ENCODE measurements at regions not wholly inside any gene's neighbourhood (a gene's known extent, or its start where the extent isn't known, plus 50 kb on each side); places are given as distances from the start of the nearest gene placed in this dataset.

DNA sequence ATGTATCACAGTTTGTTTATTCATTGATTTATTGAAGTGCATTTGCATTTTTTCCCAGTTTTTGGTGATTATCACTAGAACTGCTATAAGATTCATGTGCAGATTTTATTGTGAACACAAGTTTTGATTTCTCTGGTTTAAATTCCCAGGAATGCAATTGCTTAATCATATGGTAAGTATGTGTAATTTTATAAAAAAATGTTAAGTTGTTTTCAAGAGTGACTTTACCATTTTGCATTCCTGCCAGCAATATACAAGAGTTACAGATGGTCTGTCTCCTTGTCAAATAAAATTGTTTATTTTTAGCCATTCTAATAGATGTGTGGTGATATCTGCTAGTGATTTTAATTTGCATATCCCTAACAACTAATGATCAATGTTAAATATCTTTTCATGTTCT, 127.3 kb upstream of the APP start:
- ATAC-seq = no peak
- in situ Hi-C loops (cut with MboI) = no loop called here

More for the DNA sequence above, 127.3 kb upstream of the APP start:
- no TSS peak for BruUV-seq (replicated peaks)
- DNase-seq (ENCODE audit: extremely low read depth in 1 of 4, low spot score in 3 of 4) (no peak), FAIRE-seq (no peak)
- Histone ChIP-seq H3K4me2 (ENCODE audit: insufficient read depth, low read length) (no peak overlapping the region), H3K36me3 (ENCODE audit: control insufficient read depth, insufficient read depth, low read length) (no peaks in the 10 kb centered on the region), H3K27ac (ENCODE audit: extremely low read depth, low read depth, low read length) (no peak overlapping the region), H3K9ac (ENCODE audit: insufficient read depth in 1 of 2, low read depth in 2 of 2, low read length in 2 of 2) (no peak overlapping the region), H3K9me3 (replicated peaks; ENCODE audit: control insufficient read depth, insufficient read depth, low read depth, low read length) (no peaks in the 10 kb centered on the region; the same call in 1 of the 2 replicates), H3K79me2 (ENCODE audit: control insufficient read depth, insufficient read depth, low read length) (no peaks in the 10 kb centered on the region), H3K27me3 (ENCODE audit: control insufficient read depth in 2 of 2, insufficient read depth in 2 of 2, low read length in 2 of 2) (no peaks in the 10 kb centered on the region), H4K20me1 (replicated peaks; ENCODE audit: control insufficient read depth, insufficient read depth, low read length) (no peaks in the 10 kb centered on the region), H3K9me1 (ENCODE audit: control insufficient read depth, insufficient read depth, low read length) (no peaks in the 10 kb centered on the region), H3K4me3 (no peak overlapping the region), H2AFZ (ENCODE audit: low read depth, low read length) (no peak overlapping the region), H3K4me1 (replicated peaks in 1 of 2; ENCODE audit: control insufficient read depth in 2 of 2, insufficient read depth in 2 of 2, low read length in 2 of 2) (no peaks in the 10 kb centered on the region)
- ChIA-PET POLR2A (no interaction called here), CTCF (ENCODE audit: low intra/inter-chr PET ratio) (no interaction called here)
- intact Hi-C loops (cut with micrococcal nuclease) = loop anchor here (10.0 kb wide), 1 partner anchor 797 kb away; no protein-coding TSS in a partner anchor
- TF ChIP-seq RBM39 (optimal IDR thresholded peaks at IDR 0.05; ENCODE audit: low read depth, low read length) (no peak), EZH2 (IDR thresholded peaks at IDR 0.05; ENCODE audit: borderline replicate concordance, low read depth, low read length) (no peak), BHLHE40 (IDR thresholded peaks at IDR 0.05; ENCODE audit: low read length) (no peak), RBM15 (IDR thresholded peaks at IDR 0.05; ENCODE audit: insufficient read depth, low read length) (no peak), PPARD (CRISPR knock-in tag; IDR thresholded peaks at IDR 0.05) (no peak), OTX1 (CRISPR knock-in tag; IDR thresholded peaks at IDR 0.05) (no peak), TAF7 (tag; IDR thresholded peaks at IDR 0.05) (no peak), ZNF239 (CRISPR knock-in tag; IDR thresholded peaks at IDR 0.05) (no peak), IRF2 (CRISPR knock-in tag; IDR thresholded peaks at IDR 0.05) (no peak), NFIX (CRISPR knock-in tag; IDR thresholded peaks at IDR 0.05; ENCODE audit: low read depth) (no peak), DDX20 (tag; IDR thresholded peaks at IDR 0.05; ENCODE audit: low read depth) (no peak)
- TF ChIP-seq, protein P1, sequence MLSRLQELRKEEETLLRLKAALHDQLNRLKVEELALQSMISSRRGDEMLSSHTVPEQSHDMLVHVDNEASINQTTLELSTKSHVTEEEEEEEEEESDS (CRISPR knock-in tag; IDR thresholded peaks at IDR 0.05) = no peak
- TF ChIP-seq, protein P2, sequence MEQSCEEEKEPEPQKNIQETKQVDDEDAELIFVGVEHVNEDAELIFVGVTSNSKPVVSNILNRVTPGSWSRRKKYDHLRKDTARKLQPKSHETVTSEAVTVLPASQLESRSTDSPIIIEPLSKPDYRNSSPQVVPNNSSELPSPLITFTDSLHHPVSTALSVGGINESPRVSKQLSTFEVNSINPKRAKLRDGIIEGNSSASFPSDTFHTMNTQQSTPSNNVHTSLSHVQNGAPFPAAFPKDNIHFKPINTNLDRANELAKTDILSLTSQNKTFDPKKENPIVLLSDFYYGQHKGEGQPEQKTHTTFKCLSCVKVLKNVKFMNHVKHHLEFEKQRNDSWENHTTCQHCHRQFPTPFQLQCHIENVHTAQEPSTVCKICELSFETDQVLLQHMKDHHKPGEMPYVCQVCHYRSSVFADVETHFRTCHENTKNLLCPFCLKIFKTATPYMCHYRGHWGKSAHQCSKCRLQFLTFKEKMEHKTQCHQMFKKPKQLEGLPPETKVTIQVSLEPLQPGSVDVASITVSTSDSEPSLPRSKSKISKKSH (CRISPR knock-in tag; IDR thresholded peaks at IDR 0.05) = no peak
- TF ChIP-seq, protein P3, sequence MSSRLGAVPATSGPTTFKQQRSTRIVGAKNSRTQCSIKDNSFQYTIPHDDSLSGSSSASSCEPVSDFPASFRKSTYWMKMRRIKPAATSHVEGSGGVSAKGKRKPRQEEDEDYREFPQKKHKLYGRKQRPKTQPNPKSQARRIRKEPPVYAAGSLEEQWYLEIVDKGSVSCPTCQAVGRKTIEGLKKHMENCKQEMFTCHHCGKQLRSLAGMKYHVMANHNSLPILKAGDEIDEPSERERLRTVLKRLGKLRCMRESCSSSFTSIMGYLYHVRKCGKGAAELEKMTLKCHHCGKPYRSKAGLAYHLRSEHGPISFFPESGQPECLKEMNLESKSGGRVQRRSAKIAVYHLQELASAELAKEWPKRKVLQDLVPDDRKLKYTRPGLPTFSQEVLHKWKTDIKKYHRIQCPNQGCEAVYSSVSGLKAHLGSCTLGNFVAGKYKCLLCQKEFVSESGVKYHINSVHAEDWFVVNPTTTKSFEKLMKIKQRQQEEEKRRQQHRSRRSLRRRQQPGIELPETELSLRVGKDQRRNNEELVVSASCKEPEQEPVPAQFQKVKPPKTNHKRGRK (tag; IDR thresholded peaks at IDR 0.05) = no peak
